PC-9 (cell line): ENCODE measurements at regions not wholly inside any gene's neighbourhood (a gene's known extent, or its start where the extent isn't known, plus 50 kb on each side); places are given as distances from the start of the nearest gene placed in this dataset.

Experiments used
- EZH2 ChIP-seq: fragments of 200-600 bp; sonication (generic); IDR thresholded peaks from 2 replicates; pipeline ENCODE4 v1.8.0; 2017; ENCODE audit warnings: antibody characterized with exemption, low read depth
- TF ChIP-seq, protein P1 (sequence below): fragments of 200-600 bp; sonication (generic); conservative IDR thresholded peaks from 2 replicates; pipeline ENCODE4 v1.6.1; 2017; ENCODE audit warnings: mixed run types, antibody characterized with exemption, mild to moderate bottlenecking, moderate library complexity

DNA sequence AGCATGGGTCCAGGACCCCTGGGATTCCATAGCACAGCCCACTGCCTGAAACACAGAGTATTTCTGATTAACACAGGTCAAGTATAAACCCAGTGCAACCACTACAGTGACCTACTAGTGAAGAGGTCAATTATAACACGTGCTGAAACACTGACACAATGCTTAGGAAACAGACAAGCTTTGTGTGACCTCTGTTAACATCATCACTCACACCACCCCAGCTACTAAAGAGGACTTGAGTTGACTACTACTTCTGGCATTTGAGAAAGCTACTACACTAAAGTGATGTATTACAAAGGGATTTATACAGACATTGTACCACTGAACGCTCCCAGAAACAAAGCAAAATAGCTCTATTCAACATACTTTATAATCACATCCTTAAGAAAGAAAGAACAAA is 1935.9 kb upstream of the PCDH20 start:
- TF ChIP-seq, protein P1, sequence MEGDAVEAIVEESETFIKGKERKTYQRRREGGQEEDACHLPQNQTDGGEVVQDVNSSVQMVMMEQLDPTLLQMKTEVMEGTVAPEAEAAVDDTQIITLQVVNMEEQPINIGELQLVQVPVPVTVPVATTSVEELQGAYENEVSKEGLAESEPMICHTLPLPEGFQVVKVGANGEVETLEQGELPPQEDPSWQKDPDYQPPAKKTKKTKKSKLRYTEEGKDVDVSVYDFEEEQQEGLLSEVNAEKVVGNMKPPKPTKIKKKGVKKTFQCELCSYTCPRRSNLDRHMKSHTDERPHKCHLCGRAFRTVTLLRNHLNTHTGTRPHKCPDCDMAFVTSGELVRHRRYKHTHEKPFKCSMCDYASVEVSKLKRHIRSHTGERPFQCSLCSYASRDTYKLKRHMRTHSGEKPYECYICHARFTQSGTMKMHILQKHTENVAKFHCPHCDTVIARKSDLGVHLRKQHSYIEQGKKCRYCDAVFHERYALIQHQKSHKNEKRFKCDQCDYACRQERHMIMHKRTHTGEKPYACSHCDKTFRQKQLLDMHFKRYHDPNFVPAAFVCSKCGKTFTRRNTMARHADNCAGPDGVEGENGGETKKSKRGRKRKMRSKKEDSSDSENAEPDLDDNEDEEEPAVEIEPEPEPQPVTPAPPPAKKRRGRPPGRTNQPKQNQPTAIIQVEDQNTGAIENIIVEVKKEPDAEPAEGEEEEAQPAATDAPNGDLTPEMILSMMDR = no peak
- TF ChIP-seq EZH2 = no peak
